Uterus (tissue), 3 donors: ENCODE measurements at regions not wholly inside any gene's neighbourhood (a gene's known extent, or its start where the extent isn't known, plus 50 kb on each side); places are given as distances from the start of the nearest gene placed in this dataset.

Experiments used
- DNase-seq, 2 donors: peaks; one replicate each; pipeline ENCODE4 v3.0.0-alpha.2; 2019 to 2020
- H3K27ac ChIP-seq, 2 donors: fragments of 200-600 bp; sonication (generic); 1 replicate in 1 of 2; 2 replicates in 1 of 2; pipeline ENCODE4 v1.5.1; 2016 to 2018
- H3K27me3 ChIP-seq, 2 donors: fragments of 200-600 bp; sonication (generic); one replicate each; pipeline ENCODE4 v1.5.1; 2018 to 2019; ENCODE audit warnings: control low read depth in 1 of 2
- H3K36me3 ChIP-seq, 2 donors: fragments of 200-600 bp; sonication (generic); one replicate each; pipeline ENCODE4 v1.5.1; 2019; ENCODE audit warnings: control low read depth in 1 of 2
- H3K4me1 ChIP-seq, 2 donors: fragments of 200-600 bp; sonication (generic); one replicate each; pipeline ENCODE4 v1.5.1; 2018 to 2019; ENCODE audit warnings: control low read depth in 1 of 2
- H3K4me3 ChIP-seq, 2 donors: fragments of 200-600 bp; sonication (generic); 1 replicate in 1 of 2; 2 replicates in 1 of 2; pipeline ENCODE4 v1.5.1; 2018 to 2019; ENCODE audit warnings: mild to moderate bottlenecking in 1 of 2
- H3K9me3 ChIP-seq, 2 donors: fragments of 200-600 bp; sonication (generic); one replicate each; pipeline ENCODE4 v1.5.1; 2019; ENCODE audit warnings: control low read depth in 1 of 2
- POLR2A ChIP-seq, 2 donors: fragments of 450-650 bp; IDR thresholded peaks; one replicate each; pipeline ENCODE4 v1.6.1; 2016; ENCODE audit warnings: antibody characterized with exemption in 2 of 2, mild to moderate bottlenecking in 1 of 2, moderate library complexity in 1 of 2
- intact Hi-C: fragments of 100-400 bp; cut with DNase I; formaldehyde crosslinking; loops from one replicate; pipeline ENCODE4 v1.15.1; 2023; ENCODE audit warnings: low total_unique reads
- TF ChIP-seq, protein P1 (sequence below), 4 experiments: fragments of 200-600 bp in 2 of 4; fragments of 450-650 bp in 2 of 4; sonication (generic) in 2 of 4; IDR thresholded peaks; one replicate each; pipeline ENCODE4 v1.5.1; 2016 to 2019; ENCODE audit warnings: antibody characterized with exemption in 4 of 4, mild to moderate bottlenecking in 2 of 4, moderate library complexity in 1 of 4
- donor health status: DM: yes; HTN: yes; CAD: no.

- no peaks in the 10 kb centered on the region for H3K9me3 ChIP-seq
- no peak for DNase-seq
- H3K27me3 ChIP-seq = no peaks in the 10 kb centered on the region
- intact Hi-C loops = no loop called here
- H3K36me3 ChIP-seq = no peaks in the 10 kb centered on the region
- no peak overlapping the region for H3K4me3 ChIP-seq
- no peak for TF ChIP-seq POLR2A (IDR thresholded peaks at IDR 0.05)
- TF ChIP-seq, protein P1, sequence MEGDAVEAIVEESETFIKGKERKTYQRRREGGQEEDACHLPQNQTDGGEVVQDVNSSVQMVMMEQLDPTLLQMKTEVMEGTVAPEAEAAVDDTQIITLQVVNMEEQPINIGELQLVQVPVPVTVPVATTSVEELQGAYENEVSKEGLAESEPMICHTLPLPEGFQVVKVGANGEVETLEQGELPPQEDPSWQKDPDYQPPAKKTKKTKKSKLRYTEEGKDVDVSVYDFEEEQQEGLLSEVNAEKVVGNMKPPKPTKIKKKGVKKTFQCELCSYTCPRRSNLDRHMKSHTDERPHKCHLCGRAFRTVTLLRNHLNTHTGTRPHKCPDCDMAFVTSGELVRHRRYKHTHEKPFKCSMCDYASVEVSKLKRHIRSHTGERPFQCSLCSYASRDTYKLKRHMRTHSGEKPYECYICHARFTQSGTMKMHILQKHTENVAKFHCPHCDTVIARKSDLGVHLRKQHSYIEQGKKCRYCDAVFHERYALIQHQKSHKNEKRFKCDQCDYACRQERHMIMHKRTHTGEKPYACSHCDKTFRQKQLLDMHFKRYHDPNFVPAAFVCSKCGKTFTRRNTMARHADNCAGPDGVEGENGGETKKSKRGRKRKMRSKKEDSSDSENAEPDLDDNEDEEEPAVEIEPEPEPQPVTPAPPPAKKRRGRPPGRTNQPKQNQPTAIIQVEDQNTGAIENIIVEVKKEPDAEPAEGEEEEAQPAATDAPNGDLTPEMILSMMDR (IDR thresholded peaks at IDR 0.05) = no peak
- no peaks in the 10 kb centered on the region for H3K4me1 ChIP-seq
- H3K27ac ChIP-seq = no peak overlapping the region
Measured at GRCh38 chr10:110380293-110380692, 75.6 kb upstream of the SMNDC1 start.

DNA sequence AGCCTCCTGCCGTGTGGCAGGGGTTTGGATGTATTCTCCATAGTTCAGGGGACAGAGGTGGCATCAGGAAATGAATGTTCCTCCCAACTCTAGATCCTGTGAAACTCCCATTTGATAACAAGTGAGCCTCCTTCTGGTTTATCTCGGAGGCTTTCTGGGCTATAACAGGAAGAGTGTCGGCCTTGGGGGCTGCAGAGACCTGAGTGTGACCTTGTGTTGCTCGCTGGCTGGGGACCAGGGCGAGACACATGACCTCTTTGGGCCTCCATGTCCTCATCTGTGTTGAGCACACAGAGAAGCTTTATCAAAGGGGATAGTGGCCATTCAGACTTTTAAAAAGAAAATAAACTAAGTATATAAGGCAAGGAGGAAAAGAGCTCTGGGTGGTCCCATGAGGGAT lies 78.0 kb upstream of the SMNDC1 start:
- H3K4me1 ChIP-seq = no peaks in the 10 kb centered on the region
- no peak for DNase-seq
- H3K36me3 ChIP-seq = no peaks in the 10 kb centered on the region
- H3K27ac ChIP-seq = no peak overlapping the region
- no peak overlapping the region for H3K4me3 ChIP-seq
- TF ChIP-seq POLR2A (IDR thresholded peaks at IDR 0.05) = no peak
- TF ChIP-seq, protein P1 (IDR thresholded peaks at IDR 0.05) = no peak
- intact Hi-C loops = no loop called here
- H3K9me3 ChIP-seq = no peaks in the 10 kb centered on the region
- no peaks in the 10 kb centered on the region for H3K27me3 ChIP-seq

DNA sequence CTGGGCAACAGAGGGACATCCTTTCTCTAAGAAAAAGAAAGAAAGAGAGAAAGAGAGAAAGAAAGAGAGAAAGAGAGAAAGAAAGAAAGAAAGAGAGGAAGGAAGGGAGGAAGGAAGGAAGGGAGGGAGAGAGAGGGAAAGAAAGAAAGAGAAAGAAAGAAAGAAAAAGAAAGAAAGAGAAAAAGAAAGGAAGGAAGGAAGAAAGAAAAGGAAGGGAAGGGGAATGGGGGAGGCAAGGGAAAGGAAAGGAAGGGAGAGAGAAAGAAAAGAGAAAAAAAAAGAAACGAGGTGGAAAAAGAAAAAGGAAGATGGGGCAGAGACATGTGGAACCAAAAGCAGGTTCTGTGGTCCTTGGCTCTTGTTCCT lies 82.9 kb upstream of the SMNDC1 start:
- no peaks in the 10 kb centered on the region for H3K36me3 ChIP-seq
- DNase-seq = no peak
- TF ChIP-seq POLR2A (IDR thresholded peaks at IDR 0.05) = no peak
- TF ChIP-seq, protein P1 (IDR thresholded peaks at IDR 0.05) = no peak
- no peaks in the 10 kb centered on the region for H3K9me3 ChIP-seq
- H3K27me3 ChIP-seq = no peaks in the 10 kb centered on the region
- intact Hi-C loops = no loop called here
- peaks cover 0 to 4% of the 10 kb centered on the region in 2 donors for H3K4me1 ChIP-seq
- no peak overlapping the region for H3K4me3 ChIP-seq
- no peak overlapping the region for H3K27ac ChIP-seq

DNA sequence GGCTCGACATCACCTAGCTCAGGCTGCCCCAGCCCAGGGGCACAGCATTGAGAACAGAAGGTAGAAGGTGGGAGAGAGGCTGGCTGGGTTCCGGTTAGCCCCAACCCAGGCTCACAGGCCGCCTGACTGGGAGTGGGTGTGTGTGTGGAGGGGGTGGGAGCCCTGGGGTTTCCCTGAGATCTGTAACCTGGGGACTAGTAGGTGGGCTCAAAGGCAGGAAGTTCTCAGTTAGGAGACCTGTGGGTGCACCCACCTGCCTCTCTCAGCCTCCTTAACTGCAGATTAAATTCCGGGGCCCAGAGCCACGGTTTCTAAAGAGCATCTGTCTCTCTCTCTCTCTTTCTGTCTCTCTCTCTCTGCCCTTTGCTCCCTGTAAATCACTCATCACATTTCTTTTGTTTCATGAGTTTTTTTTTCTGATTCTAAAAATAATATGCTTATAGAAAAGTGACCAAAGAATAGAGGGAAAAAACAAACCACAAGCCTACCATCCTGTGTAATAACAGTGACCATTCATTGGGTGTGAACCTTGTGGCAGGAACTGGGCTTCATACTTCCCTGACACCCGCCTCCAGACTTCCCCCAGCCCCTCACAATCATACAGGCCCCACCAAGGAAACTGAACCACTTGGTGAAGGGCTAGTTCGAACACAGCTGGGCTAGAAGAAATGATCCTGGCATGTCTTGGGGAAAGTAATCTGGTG lies 83.4 kb upstream of the SMNDC1 start:
- intact Hi-C loops = no loop called here
- Histone ChIP-seq H3K27ac (no peak overlapping the region), H3K36me3 (no peaks in the 10 kb centered on the region), H3K27me3 (no peaks in the 10 kb centered on the region), H3K4me1 (peaks cover 0 to 9% of the 10 kb centered on the region in 2 donors), H3K9me3 (no peaks in the 10 kb centered on the region), H3K4me3 (no peak overlapping the region)
- TF ChIP-seq, protein P1 (IDR thresholded peaks at IDR 0.05) = no peak
- no peak for TF ChIP-seq POLR2A (IDR thresholded peaks at IDR 0.05)
- no peak for DNase-seq

DNA sequence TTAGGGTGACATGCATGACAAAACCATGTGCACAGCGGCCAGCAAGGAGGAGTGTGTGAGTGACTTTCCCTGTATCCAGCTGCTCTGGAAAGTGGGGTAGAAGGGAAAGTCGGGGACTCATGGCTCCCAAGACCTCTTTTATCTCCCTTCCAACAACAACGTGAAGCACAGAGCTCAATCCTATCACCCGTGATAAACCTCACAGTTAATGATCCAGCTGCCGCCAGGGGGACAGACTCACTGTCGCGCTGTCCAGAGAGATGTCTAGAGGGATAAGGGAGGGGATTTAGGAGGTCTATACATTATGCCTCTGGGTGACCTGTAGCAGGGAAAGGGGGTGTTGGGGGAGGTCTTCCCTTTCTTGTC lies 84.0 kb upstream of the SMNDC1 start:
- Histone ChIP-seq H3K27me3 (no peaks in the 10 kb centered on the region), H3K4me3 (no peak overlapping the region), H3K27ac (no peak overlapping the region), H3K4me1 (peaks cover 0 to 10% of the 10 kb centered on the region in 2 donors), H3K36me3 (no peaks in the 10 kb centered on the region), H3K9me3 (no peaks in the 10 kb centered on the region)
- no peak for DNase-seq
- TF ChIP-seq, protein P1 (IDR thresholded peaks at IDR 0.05) = no peak
- no peak for TF ChIP-seq POLR2A (IDR thresholded peaks at IDR 0.05)
- intact Hi-C loops = no loop called here
